OCI-M1 (cell line): ENCODE measurements at regions not wholly inside any gene's neighbourhood (a gene's known extent, or its start where the extent isn't known, plus 50 kb on each side); places are given as distances from the start of the nearest gene placed in this dataset.
A peak's percentile ranks its signal among the peaks of the same experiment; 100 is the strongest.

Experiments used
- DNase-seq: peaks from one replicate; lab custom pipeline; 2025; lab: John Stamatoyannopoulos, UW

GRCh38 chr2:156845806-156846558 is 409.8 kb downstream of the GPD2 start:
- DNase-seq = peak; percentile 51

GRCh38 chr2:156852210-156852609 is 405.3 kb upstream of the GALNT5 start:
- no peak for DNase-seq

GRCh38 chr2:156852681-156853080 is 404.8 kb upstream of the GALNT5 start:
- DNase-seq = no peak

- DNase-seq = no peak
Observed at GRCh38 chr2:156864325-156864724, 393.2 kb upstream of the GALNT5 start.

- DNase-seq = no peak
Observed at GRCh38 chr2:156864753-156865152, 392.8 kb upstream of the GALNT5 start.

GRCh38 chr2:156867201-156867600 is 390.3 kb upstream of the GALNT5 start:
- no peak for DNase-seq

GRCh38 chr2:156874707-156875106 is 382.8 kb upstream of the GALNT5 start:
- DNase-seq = no peak

GRCh38 chr2:156883804-156884203 is 373.7 kb upstream of the GALNT5 start:
- DNase-seq = peak; percentile 30

GRCh38 chr2:156884216-156884615 is 373.3 kb upstream of the GALNT5 start:
- DNase-seq = no peak

GRCh38 chr2:156890529-156891148 is 366.9 kb upstream of the GALNT5 start:
- DNase-seq = no peak

- DNase-seq = no peak
Observed at GRCh38 chr2:156891609-156892008, 365.9 kb upstream of the GALNT5 start.

GRCh38 chr2:156892467-156893281 is 364.8 kb upstream of the GALNT5 start:
- DNase-seq = peak; percentile 85

GRCh38 chr2:156896294-156896693 is 361.2 kb upstream of the GALNT5 start:
- DNase-seq = peak; percentile 18

- DNase-seq = peak; percentile 30
Observed at GRCh38 chr2:156897548-156897947, 360.0 kb upstream of the GALNT5 start.

GRCh38 chr2:156901373-156902031 is 356.0 kb upstream of the GALNT5 start:
- DNase-seq = no peak

GRCh38 chr2:156903335-156903734 is 354.2 kb upstream of the GALNT5 start:
- peak; percentile 30 for DNase-seq

GRCh38 chr2:156907806-156908205 is 349.7 kb upstream of the GALNT5 start:
- DNase-seq = no peak

GRCh38 chr2:156908825-156909224 is 348.7 kb upstream of the GALNT5 start:
- peak; percentile 40 for DNase-seq

GRCh38 chr2:156909983-156910382 is 347.5 kb upstream of the GALNT5 start:
- no peak for DNase-seq

GRCh38 chr2:156915332-156915731 is 342.2 kb upstream of the GALNT5 start:
- no peak for DNase-seq

- no peak for DNase-seq
Observed at GRCh38 chr2:156918410-156918809, 339.1 kb upstream of the GALNT5 start.

GRCh38 chr2:156930423-156930822 is 327.1 kb upstream of the GALNT5 start:
- no peak for DNase-seq
